Mucosa of stomach (tissue), 1 donor: ENCODE measurements at regions not wholly inside any gene's neighbourhood (a gene's known extent, or its start where the extent isn't known, plus 50 kb on each side); places are given as distances from the start of the nearest gene placed in this dataset.

ENCODE experiments used
- H3K27me3 ChIP-seq: one replicate; pipeline ENCODE4 v1.7.0; 2013; ENCODE audit warnings: mild to moderate bottlenecking, low read length; ENCODE audit not compliant: control insufficient read depth, insufficient read depth
- H3K36me3 ChIP-seq: one replicate; pipeline ENCODE4 v1.7.0; 2013; ENCODE audit warnings: low read length; ENCODE audit not compliant: control insufficient read depth, insufficient read depth
- H3K4me1 ChIP-seq: one replicate; pipeline ENCODE4 v1.7.0; 2013; ENCODE audit warnings: mild to moderate bottlenecking, low read length; ENCODE audit not compliant: control insufficient read depth, insufficient read depth
- H3K4me3 ChIP-seq: one replicate; pipeline ENCODE4 v1.7.0; 2013; ENCODE audit warnings: low read length
- H3K9ac ChIP-seq: one replicate; pipeline ENCODE4 v1.7.0; 2013; ENCODE audit warnings: mild to moderate bottlenecking, low read length, moderate library complexity
- H3K9me3 ChIP-seq: one replicate; pipeline ENCODE4 v1.7.0; 2013; ENCODE audit warnings: mild to moderate bottlenecking, low read length, moderate library complexity; ENCODE audit not compliant: control insufficient read depth
- donor health status: Pancreatic carcinoma.

GRCh38 chr11:33610903-33611302, 89.7 kb downstream of the C11orf91 start:
- Histone ChIP-seq H3K27me3 (no peaks in the 10 kb centered on the region), H3K36me3 (no peaks in the 10 kb centered on the region), H3K9me3 (no peaks in the 10 kb centered on the region), H3K4me1 (no peaks in the 10 kb centered on the region), H3K4me3 (no peak overlapping the region), H3K9ac (no peak overlapping the region)

- Histone ChIP-seq H3K4me1 (no peaks in the 10 kb centered on the region), H3K9ac (no peak overlapping the region), H3K9me3 (no peaks in the 10 kb centered on the region), H3K27me3 (no peaks in the 10 kb centered on the region), H3K36me3 (no peaks in the 10 kb centered on the region), H3K4me3 (no peak overlapping the region)
These were observed 92.2 kb downstream of the C11orf91 start for GRCh38 chr11:33608386-33608785.

GRCh38 chr11:33606762-33607161, 93.9 kb downstream of the C11orf91 start:
- no peaks in the 10 kb centered on the region for H3K4me1 ChIP-seq
- H3K9ac ChIP-seq: no peak overlapping the region
- H3K9me3 ChIP-seq: no peaks in the 10 kb centered on the region
- H3K4me3 ChIP-seq: no peak overlapping the region
- no peaks in the 10 kb centered on the region for H3K27me3 ChIP-seq
- no peaks in the 10 kb centered on the region for H3K36me3 ChIP-seq

GRCh38 chr11:33605703-33606102, 94.9 kb downstream of the C11orf91 start:
- Histone ChIP-seq H3K27me3 (no peaks in the 10 kb centered on the region), H3K9ac (no peak overlapping the region), H3K4me1 (no peaks in the 10 kb centered on the region), H3K9me3 (no peaks in the 10 kb centered on the region), H3K36me3 (no peaks in the 10 kb centered on the region), H3K4me3 (no peak overlapping the region)

- Histone ChIP-seq H3K4me1 (no peaks in the 10 kb centered on the region), H3K4me3 (no peak overlapping the region), H3K9me3 (no peaks in the 10 kb centered on the region), H3K36me3 (no peaks in the 10 kb centered on the region), H3K27me3 (peaks cover 10% of the 10 kb centered on the region), H3K9ac (no peak overlapping the region)
These were observed 102.1 kb downstream of the C11orf91 start for GRCh38 chr11:33598426-33599069.

- Histone ChIP-seq H3K4me3 (no peak overlapping the region), H3K9me3 (no peaks in the 10 kb centered on the region), H3K9ac (no peak overlapping the region), H3K27me3 (peaks cover 5% of the 10 kb centered on the region), H3K4me1 (no peaks in the 10 kb centered on the region), H3K36me3 (no peaks in the 10 kb centered on the region)
These were observed 106.4 kb downstream of the C11orf91 start for GRCh38 chr11:33594188-33594587.

- H3K9me3 ChIP-seq: no peaks in the 10 kb centered on the region
- H3K9ac ChIP-seq: no peak overlapping the region
- no peaks in the 10 kb centered on the region for H3K27me3 ChIP-seq
- no peak overlapping the region for H3K4me3 ChIP-seq
- H3K36me3 ChIP-seq: no peaks in the 10 kb centered on the region
- no peaks in the 10 kb centered on the region for H3K4me1 ChIP-seq
These were observed 110.2 kb downstream of the C11orf91 start for GRCh38 chr11:33590441-33590840.

- Histone ChIP-seq H3K27me3 (no peaks in the 10 kb centered on the region), H3K36me3 (no peaks in the 10 kb centered on the region), H3K9ac (no peak overlapping the region), H3K4me1 (no peaks in the 10 kb centered on the region), H3K9me3 (no peaks in the 10 kb centered on the region), H3K4me3 (no peak overlapping the region)
These were observed 112.6 kb downstream of the C11orf91 start for GRCh38 chr11:33588056-33588455.

GRCh38 chr11:33585586-33586209, 114.9 kb downstream of the C11orf91 start:
- Histone ChIP-seq H3K4me1 (no peaks in the 10 kb centered on the region), H3K36me3 (no peaks in the 10 kb centered on the region), H3K27me3 (no peaks in the 10 kb centered on the region), H3K9ac (no peak overlapping the region), H3K4me3 (no peak overlapping the region), H3K9me3 (no peaks in the 10 kb centered on the region)

- Histone ChIP-seq H3K4me1 (no peaks in the 10 kb centered on the region), H3K36me3 (no peaks in the 10 kb centered on the region), H3K4me3 (no peak overlapping the region), H3K9me3 (no peaks in the 10 kb centered on the region), H3K27me3 (no peaks in the 10 kb centered on the region), H3K9ac (no peak overlapping the region)
These were observed 117.8 kb downstream of the C11orf91 start for GRCh38 chr11:33582636-33583325.

- H3K4me3 ChIP-seq: no peak overlapping the region
- no peak overlapping the region for H3K9ac ChIP-seq
- no peaks in the 10 kb centered on the region for H3K9me3 ChIP-seq
- no peaks in the 10 kb centered on the region for H3K36me3 ChIP-seq
- no peaks in the 10 kb centered on the region for H3K27me3 ChIP-seq
- H3K4me1 ChIP-seq: no peaks in the 10 kb centered on the region
These were observed 121.5 kb downstream of the C11orf91 start for GRCh38 chr11:33579101-33579500.

GRCh38 chr11:33577204-33577603, 123.4 kb downstream of the C11orf91 start:
- no peaks in the 10 kb centered on the region for H3K27me3 ChIP-seq
- no peaks in the 10 kb centered on the region for H3K9me3 ChIP-seq
- H3K4me3 ChIP-seq: no peak overlapping the region
- H3K9ac ChIP-seq: no peak overlapping the region
- no peaks in the 10 kb centered on the region for H3K36me3 ChIP-seq
- H3K4me1 ChIP-seq: no peaks in the 10 kb centered on the region
